ENCODE measurements at regions not wholly inside any gene's neighbourhood (a gene's known extent, or its start where the extent isn't known, plus 50 kb on each side); places are given as distances from the start of the nearest gene placed in this dataset.

DNA sequence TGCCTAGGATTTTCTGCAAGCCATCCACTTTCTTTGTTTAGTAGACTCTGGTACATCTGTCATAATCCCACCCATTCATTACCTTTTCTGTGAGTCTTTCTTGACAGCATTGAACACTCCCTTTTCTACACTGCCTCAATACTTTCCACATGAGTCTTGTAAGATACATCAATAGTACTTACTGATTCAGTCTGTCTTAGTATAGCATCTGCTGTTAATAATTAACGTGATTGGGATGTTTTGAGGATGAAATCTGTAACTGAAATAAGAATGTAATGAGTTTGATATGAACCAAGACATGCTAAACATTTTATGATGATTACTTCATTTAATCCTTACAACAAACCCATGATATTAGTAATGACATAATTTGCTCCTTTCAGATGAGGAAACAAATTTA lies 196.2 kb upstream of the FOXG1 start:
- DNase-seq (ENCODE audit: insufficient read length, low spot score) = no peak
- no peak for FAIRE-seq
- TF ChIP-seq, protein P1, sequence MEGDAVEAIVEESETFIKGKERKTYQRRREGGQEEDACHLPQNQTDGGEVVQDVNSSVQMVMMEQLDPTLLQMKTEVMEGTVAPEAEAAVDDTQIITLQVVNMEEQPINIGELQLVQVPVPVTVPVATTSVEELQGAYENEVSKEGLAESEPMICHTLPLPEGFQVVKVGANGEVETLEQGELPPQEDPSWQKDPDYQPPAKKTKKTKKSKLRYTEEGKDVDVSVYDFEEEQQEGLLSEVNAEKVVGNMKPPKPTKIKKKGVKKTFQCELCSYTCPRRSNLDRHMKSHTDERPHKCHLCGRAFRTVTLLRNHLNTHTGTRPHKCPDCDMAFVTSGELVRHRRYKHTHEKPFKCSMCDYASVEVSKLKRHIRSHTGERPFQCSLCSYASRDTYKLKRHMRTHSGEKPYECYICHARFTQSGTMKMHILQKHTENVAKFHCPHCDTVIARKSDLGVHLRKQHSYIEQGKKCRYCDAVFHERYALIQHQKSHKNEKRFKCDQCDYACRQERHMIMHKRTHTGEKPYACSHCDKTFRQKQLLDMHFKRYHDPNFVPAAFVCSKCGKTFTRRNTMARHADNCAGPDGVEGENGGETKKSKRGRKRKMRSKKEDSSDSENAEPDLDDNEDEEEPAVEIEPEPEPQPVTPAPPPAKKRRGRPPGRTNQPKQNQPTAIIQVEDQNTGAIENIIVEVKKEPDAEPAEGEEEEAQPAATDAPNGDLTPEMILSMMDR (IDR thresholded peaks at IDR 0.05; ENCODE audit: insufficient read depth, missing control alignments) = no peak

DNA sequence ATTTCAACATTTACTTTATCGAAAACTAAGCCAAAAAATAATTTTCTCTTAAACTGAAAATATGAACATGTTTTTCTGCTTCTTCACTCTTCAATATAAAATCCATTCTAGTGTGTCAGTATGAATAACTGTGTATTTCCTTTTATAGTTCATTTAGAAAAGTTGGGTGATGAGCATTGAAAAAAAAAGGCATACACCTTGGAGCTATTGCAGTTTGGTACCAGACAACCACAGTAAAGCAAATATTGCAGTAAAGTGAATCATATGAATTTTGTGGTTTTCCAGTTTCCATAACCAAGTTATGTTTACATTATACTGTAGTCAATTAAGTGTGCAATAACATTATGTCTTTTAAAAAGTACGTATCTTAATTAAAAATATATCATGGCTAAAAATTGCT lies 195.0 kb upstream of the FOXG1 start:
- DNase-seq (ENCODE audit: insufficient read length, low spot score) (no peak), FAIRE-seq (no peak)
- TF ChIP-seq, protein P1 (IDR thresholded peaks at IDR 0.05; ENCODE audit: insufficient read depth, missing control alignments) = no peak

DNA sequence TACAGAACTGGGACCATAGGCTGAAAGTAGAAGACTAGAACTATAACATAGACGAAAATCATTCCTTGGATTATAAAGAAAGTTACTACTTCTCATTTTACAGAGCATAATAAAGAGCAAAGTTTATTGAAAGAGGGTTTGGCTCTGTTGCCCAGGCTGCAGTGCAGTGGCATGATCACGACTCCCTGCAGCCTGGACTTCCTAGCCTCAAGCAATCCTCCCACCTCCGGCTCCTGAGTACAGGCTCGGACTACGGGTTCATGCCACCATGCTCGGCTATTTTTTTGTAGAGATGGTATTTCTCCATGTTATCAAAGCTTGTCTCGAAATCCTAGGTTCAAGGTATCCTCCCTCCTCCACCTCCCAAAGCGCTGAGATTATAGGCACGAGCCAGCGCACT lies 190.1 kb upstream of the FOXG1 start:
- TF ChIP-seq, protein P1 (IDR thresholded peaks at IDR 0.05; ENCODE audit: insufficient read depth, missing control alignments) = no peak
- no peak for FAIRE-seq
- DNase-seq (ENCODE audit: insufficient read length, low spot score) = no peak

DNA sequence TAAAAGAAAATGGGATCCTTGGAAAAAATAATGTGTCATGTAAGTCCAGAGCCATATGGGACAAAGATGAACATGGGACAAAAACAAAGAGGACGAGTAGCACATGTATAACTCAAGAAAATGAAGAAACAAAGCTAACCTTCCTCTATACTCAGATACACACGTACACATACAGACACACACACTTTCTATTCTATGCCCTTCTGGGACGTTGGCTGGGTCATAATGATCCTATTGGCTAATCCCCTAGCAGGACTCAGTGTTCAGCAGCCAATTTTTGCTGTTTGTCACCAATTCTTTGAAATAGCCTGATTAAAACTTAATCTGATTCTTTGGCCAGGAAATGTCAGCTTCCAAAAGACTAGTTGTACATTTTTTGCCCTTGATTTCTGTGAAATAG lies 189.4 kb upstream of the FOXG1 start:
- TF ChIP-seq, protein P1 (IDR thresholded peaks at IDR 0.05; ENCODE audit: insufficient read depth, missing control alignments) = no peak
- FAIRE-seq (no peak), DNase-seq (ENCODE audit: insufficient read length, low spot score) (no peak)

DNA sequence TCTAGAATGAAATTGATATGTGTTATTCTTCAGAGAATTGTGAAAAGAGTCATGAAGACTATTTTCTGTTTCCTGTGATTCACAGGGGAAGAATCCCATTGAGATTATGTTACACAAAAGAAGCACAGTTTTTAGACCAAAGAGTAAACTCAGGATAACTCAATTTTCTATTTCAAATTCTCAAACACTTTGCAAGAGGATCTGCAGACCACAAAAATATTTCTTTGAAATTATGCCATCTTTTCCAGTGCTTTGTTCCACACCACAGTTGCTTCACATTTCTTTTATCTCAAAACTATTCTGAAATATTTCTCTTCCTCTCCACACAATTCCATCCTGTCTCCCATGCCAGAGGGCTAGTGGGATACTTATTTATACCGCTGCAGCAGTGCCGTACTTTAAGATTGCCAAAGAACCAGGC lies 188.9 kb upstream of the FOXG1 start:
- no peak for DNase-seq (ENCODE audit: insufficient read length, low spot score)
- TF ChIP-seq, protein P1 (IDR thresholded peaks at IDR 0.05; ENCODE audit: insufficient read depth, missing control alignments) = no peak
- FAIRE-seq = no peak

DNA sequence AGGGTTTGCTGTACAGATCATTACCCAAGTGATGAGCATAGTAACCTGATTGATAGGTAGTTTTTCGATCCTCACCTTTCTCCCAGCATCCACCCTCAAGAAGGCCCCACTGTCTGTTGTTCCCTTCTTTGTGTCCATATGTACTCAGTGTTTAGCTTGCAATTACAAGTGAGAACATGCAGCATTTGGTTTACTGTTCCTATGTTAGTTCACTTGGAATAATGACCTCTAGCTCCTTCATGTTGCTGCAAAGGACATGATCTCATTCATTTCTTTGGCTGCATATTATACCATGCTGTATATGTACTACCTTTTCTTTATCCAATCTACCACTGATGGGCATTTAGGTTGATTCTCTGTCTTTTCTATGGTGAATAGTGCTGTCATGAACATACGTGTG lies 181.6 kb upstream of the FOXG1 start:
- FAIRE-seq (no peak), DNase-seq (ENCODE audit: insufficient read length, low spot score) (no peak)
- TF ChIP-seq, protein P1 (IDR thresholded peaks at IDR 0.05; ENCODE audit: insufficient read depth, missing control alignments) = no peak

DNA sequence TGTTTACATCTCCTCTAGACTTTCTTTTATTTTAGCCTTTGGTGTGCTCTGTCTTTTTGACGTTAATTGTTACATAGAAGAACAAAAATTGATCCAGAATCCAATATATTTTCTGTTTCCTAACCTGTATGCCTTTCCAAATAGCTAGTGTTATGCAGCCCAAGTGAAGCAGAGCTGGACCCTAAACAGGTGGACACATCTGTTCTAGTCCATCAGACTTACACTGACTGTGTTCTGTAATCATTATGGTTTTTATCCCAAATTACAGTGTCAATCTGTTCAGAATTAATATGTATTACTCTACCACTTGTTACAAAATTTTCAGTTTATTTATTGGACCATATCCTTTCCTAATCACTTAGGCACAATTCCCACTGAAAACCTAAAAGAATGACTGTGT lies 176.8 kb upstream of the FOXG1 start:
- TF ChIP-seq, protein P1 (IDR thresholded peaks at IDR 0.05; ENCODE audit: insufficient read depth, missing control alignments) = no peak
- no peak for FAIRE-seq
- no peak for DNase-seq (ENCODE audit: insufficient read length, low spot score)
